HG03175 (cell line): ENCODE measurements at regions not wholly inside any gene's neighbourhood (a gene's known extent, or its start where the extent isn't known, plus 50 kb on each side); places are given as distances from the start of the nearest gene placed in this dataset.
"Not testable (repeated sequence)": the region's sequence is repeated elsewhere in the genome, so short reads cannot be mapped to it uniquely, and the experiment has no call there.

Experiments
- ATAC-seq: cut with Tn5 transposase; IDR thresholded peaks from one replicate; pipeline ENCODE4 v1.9.1; 2021; ENCODE audit warnings: mild to moderate bottlenecking, moderate library complexity; ENCODE audit not compliant: unreplicated experiment

DNA sequence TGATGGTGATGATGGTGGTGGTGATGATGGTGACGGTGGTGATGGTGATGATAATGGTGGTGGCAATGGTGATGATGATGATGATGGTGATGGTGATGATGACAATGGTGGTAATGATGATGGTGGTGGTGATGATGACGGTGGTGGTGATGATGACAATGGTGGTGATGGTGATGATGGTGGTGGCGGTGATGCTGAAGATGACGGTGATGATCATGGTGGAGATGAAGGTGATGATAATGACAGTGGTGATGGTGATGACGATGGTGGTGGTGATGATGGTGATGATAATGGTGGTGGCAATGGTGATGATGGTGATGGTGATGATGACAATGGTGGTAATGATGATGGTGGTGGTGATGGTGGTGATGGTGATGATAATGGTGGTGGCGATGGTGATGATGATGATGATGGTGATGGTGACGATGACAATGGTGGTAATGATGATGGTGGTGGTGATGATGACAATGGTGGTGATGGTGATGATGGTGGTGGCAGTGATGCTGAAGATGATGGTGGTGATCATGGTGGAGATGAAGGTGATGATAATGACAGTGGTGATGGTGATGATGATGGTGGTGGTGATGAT, 283.0 kb downstream of the FOXL1 start:
- ATAC-seq = not testable (repeated sequence)

DNA sequence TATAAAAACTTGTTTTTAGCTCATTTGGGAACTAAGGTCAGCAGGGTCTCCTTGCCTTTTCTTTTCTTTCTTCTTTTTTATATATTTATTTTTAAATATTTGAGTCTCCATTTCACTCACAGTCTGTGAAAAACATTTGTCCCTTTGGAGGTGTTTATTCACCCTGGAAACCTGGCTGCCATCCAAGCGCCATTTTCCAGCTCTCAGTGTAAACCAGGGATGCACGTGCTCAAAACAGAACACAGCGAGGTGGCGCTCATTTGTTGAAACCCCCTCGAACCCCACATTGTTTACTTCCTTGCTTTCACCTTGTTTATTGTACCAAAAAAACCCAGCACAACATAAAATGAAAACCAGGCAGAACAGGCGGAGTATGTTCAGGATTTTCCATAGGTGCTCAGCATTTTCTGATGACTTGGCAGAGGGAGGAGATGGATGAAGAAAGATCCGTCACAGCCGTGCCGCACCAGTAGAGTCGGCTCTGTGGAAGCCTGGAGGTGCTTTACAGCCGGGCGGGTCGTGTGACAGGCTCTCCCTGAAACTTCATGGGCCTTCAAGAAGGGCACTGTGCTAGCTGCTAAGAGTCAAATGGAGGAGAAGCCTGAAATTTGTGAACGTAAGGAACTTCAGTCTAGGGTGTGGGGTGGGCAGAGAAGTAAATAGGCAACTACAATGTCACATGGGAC, 284.4 kb downstream of the FOXL1 start:
- no peak for ATAC-seq

DNA sequence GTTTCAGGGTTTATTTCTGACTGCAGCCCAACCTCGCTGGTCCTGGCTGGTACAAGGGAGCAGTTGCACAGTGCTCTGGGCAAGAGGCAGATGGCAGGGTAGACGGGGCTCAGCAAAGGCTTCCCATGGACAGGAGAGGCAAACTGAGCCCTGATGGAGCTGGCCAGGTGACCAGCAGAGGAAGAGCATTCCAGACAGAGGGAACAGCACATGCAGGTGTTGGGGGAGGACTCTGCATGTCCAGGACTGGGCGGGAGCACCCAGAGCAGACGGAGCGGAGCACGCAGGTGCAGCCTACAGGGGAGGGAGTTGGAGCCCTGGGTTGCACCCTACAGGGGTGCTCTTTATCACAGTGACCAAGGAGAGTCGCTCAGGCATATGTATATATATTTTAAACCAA, 285.3 kb downstream of the FOXL1 start:
- ATAC-seq = no peak

DNA sequence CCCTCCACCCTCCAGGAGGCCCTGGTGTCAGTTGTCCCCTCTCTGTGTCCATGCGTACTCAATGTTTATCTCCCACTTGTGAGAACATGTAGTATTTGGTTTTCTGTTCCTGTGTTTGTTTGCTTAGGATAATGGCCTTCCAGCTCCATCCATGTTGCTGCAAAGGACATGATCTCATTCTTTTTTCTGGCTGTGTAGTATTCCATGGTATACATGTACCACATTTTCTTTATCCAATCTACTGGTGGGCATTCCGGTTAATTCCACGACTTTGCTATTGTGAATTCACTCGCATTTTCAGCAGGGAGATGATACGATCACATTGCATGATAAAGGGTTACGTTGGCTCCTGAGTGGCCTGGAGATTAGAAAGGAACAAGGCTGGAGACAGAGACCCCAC, 286.2 kb downstream of the FOXL1 start:
- no peak for ATAC-seq

DNA sequence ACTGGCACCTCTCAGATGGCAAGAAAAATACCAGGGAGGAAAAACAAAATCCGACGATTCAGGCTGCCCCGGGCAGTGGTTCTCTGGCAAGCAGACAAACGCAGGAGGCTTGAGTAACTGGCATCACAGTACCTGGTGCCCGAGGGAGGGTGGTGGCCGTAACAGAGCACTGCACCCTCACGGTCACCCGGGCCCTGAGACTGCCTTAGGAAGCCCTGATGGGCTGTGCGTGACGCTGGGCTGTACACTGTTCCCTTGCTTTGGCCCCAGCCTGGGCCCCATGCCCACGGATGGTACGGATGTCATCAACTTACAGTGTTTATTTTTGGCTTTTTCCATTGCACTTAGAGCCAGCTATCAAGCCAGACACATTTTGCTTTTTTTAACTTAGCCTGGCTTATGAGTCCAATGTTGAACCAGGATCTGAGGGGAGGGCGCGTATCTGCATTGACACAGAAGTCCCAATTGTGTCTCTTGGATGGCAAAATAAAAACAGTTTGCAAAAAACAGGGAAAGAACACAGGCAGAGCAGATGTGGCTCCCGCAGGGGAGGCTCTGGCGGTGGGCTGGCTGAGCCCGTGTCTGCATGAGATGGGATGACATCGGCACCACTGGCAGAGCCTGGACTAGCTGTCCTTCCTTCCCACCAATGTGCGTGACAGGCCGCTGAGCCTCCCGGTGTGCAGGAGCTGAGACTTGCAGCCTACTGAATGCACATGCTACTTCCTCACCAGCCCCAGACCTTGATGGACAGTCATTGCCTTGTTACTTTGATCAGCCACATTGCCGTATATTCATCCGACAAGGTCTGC, 287.7 kb downstream of the FOXL1 start:
- ATAC-seq = no peak

DNA sequence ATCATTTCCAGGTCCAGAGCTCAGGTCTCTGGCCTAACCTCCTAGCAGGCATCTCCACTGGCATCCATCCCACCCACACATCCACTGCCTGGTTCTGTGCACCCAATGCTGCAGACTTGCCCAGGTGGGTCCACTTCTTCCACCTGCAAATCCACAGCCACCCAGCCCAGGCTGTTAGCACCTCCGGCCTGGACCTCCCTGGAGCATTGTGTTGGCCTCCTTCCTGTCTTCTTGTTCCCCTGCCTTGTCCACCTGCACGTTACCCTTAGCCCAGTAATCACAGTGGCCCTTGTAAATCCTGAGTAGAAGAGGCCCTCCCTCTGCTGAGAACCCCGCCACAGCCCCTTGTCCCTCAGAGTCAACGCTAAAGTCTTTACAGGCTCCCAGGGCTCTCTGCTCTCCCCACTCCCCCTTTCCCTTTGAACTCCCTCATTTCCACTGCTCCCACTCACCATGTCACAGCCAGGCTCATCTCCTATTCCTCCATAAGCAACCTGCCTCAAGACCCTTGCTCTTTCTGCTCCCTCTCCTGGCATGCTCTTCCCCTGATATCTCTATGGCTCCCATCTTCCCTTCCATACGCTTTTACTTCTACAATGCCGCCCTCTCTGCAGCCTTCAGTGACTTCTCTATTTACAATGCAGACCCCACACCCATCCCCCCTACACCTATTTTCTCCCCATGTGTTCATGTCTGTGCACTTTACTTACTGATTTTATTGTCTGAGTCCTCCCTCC, 288.8 kb downstream of the FOXL1 start:
- no peak for ATAC-seq

DNA sequence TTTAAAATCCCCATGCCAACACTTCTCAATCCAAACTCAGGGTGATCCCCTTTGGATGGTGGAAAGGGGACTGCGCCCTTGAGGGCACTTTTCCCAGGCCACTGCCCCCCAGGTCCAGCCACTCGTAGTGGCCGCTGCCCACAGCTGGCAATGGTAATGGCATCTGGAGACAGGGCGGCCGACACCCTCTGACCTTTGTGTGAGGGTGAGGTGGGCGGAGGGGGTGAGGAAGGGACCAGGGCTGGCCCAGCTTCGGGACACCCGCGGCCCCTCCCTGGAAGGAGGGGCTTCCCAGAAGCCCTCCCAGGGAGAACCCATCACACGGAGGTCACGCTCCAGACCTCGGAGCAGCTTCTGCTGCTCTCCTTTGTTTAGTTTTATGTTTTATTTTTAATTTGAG, 289.7 kb downstream of the FOXL1 start:
- ATAC-seq = no peak

DNA sequence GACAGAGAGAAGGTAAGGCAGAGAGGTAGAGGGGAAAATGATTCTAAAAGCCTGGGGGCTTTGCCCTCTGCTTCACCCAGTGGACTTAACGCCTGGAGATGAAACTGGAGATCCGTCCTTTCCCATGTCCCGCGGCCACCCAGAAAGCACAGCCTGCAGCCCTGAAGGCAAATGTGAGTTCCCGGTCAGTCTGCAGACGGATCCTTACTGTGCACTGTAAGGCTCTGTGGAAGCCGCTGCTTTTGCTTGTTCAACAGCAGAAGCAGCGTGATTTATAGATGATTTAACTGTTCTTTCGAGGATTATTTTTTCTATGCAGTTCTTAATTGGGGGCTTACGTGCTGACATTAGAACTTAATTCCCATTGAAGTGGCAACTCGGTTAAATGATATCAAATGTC, 290.4 kb downstream of the FOXL1 start:
- no peak for ATAC-seq

DNA sequence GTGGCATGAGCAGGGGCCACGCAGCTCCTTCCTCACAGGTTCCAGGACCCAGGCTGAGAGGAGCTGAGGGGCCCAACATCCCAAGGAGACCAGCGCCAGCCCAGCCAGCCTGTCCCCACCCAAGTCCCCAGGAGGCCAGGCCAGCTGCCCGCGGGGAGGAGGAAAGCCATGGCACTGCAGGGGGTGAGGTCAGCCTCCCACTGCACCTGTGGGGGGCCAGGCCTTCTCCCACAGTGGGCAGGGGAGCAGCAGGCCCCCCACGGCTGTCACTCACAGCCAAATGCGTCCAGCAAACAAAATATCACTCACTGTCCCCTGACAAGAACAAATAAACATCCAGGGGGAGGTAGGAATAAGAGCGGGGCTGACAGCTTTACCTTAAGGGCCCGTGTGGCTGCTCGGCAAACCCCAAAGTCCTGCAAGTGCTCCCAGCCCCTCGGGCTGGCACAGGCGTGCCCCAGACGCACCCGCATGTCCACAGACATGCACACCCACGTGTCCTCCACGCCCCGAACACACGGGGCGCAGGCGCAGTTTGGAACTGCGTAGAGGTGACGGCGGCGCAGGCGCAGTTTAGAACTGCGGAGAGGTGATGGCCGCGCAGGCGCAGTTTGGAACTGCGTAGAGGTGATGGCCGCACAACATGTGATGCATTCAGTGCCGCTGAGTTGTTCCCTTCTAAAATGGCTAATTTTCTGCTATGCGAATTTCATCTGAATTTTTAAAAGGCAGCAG, 291.1 kb downstream of the FOXL1 start:
- no peak for ATAC-seq

DNA sequence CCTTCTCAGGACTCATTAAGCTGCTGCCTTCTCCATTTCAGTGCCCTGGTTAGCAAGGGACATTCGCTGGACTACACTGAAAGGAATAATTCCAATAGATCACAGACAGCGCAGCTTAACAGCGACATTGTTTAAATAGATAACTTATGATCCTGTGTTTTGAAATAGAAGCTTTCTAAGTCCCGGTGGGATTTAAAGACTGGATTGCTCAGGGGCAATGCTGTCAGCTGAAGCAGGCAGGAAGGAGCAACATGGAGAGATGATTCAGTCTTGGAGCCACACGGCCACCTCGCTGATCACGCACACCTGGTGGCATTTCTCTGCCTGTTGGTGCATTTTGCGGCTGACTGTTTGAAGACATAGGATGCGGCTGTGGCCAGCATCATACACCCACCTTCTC, 292.0 kb downstream of the FOXL1 start:
- ATAC-seq = no peak

DNA sequence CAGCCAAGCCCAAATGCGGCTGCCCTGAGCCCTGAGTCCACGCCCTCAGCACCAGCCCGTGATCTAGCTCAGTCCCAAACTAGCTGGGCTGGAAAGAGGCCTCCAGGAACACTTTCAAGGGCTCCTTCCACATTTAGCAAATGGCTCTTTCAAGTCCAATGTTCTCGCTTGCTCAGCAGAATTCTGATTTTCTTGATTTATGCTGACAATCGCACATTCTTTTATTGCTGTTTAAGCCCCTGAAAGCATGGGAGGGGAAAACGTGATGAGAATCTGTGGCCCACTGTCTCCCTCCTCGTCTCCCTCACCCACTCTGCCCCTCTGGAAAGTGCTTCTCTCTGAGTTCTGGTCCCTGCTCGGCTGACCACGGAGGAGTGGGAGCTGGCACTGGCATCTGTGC, 293.8 kb downstream of the FOXL1 start:
- no peak for ATAC-seq

DNA sequence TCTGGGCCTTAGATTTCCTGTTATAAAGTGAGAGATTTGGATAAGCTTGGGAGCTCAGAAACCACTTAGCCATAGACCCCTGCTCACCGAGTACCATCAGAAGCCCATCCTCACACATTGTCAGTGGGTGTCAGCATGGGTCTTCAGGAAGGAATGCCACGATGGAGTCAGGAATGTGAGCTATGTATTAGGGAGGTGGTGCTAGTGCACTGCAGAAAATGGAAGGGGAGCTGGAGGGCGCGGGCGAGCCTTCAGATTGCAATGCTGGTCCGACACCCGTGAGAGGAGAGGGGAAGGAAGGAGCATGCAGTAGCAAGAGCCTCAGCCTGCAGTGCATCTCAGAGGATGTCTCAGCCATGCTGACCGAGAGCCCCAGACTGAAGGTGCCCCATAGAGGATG, 294.5 kb downstream of the FOXL1 start:
- no peak for ATAC-seq

DNA sequence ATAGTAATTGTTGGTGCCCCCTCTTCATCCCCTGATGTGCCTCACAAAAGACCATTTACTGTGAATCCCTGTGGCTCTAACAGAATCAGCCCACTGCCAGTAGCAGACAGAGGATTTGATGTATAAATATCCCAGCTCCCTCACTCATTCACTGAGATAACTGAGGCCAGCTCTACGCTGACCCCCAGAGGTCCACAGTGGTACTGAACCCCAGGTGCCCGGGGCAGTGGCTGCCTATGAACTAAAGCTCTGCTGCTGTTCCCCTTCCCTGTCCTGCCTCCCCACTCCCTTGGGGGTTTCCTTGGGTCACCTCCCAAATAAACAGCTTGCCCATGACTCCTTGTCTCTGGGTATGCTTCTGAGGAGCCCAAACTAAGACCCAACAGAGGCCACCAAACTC, 295.8 kb downstream of the FOXL1 start:
- no peak for ATAC-seq

DNA sequence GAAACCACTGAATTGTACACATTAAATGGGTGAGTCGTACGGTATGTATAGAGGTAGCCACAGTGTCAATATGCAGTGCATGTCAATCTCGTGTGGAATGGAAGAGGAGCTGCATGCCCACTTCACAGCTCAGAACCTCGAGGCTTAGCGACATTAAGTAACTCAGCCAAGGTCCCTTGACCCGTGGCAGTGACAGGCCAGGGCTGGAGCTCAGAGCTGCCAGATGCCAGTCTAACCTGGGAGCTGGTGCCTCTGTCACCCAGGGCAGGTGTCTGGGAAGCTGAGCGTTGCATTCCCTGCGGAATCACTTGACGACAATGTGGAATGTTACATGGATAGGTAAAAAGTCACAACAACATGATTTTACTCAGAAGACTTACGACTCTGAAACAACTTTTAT, 298.1 kb downstream of the FOXL1 start:
- no peak for ATAC-seq

DNA sequence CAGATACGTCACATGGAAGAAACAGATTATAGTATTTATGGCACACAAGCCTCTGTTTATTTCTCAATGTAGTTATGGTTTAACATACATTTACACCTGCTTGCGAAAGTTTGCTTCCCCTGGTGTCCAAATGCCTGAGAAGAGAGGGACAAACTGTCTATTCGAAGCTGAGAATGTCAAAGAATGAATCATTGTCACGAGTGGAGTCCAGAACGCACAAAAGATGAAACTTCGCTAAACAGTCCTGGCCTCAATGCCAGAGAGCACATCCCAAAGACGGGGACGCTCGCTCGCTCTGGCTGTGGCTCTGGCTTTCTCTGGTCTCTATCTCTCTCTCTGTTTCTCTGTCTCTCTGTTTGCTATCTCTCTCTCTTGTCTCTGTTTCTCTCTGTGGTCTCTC, 298.8 kb downstream of the FOXL1 start:
- ATAC-seq = no peak

DNA sequence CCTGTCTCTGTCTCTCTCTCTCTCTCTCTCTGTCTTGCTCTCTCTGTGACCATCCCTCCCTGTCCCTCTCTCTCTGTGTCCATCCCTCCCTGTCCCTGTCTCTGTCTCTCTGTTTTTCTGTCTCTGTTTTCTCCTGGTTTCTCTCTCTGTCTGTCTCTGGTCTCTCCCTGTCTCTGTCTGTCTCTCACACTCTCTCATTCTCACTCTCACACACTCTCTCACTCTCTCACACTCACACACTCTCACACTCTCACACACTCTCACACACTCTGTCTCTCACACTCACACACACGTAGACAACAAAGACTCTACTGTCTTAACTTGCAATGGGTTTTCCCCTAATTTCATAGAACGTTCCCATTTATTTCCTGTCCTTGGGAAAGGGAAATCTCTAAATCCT, 299.5 kb downstream of the FOXL1 start:
- no peak for ATAC-seq

DNA sequence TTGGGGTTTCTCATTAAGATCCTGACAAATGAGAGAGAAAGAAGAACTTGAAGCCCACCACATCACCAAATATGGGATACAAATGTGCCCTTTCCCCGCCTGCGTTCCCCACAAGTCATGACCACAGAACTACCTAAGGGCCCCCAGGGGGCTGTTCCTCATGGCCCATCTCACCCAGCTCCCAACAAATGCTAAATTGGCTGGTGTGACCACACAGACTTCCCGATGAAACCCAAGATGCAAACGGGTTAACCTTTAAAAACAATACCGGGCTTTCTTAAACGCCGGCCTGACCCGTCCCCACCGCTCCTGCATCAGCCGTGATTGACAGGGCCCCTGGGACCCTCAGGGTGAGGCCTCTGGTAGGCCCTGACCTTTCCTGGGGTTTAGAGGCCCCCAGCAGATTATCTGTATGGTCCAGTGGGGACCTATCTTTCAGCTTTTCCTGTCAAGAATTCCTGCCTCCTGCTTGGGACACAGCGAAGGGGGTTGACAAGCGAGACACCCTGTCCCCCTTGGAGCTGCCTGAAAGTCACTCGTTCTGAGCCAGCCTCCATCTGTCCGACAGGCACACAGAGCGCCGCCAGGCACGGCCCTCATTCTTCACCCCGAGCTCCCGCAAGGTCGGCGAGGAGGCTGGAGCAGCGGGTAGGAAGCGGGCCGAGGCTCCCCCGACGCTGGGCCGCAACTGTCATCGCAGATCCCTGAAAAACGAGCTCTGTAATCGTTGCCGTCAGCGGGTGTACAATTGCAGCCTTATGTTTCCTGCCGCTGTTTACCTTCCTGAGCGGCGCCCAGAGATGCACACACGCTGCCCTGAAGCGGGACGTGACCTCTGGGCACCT, 300.1 kb downstream of the FOXL1 start:
- no peak for ATAC-seq

DNA sequence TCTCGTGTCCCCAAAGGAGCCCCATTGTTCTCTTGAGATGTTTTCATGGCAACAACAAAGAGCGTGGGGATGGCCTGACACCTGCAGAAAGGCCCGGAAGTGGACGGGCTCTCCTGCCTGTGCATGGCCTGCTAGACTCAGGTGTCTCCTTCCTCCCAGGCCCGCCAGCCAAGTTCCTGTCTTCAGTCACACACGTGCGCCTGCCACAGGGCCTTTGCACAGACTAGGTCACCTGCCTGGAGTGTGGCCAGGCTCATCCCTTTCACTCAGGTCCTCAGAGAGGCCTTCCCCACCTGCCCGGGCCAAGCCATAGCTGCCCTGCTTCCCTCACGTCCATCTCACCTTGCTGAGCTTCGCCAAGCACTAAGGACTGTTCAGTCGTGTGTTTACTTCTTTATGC, 300.9 kb downstream of the FOXL1 start:
- no peak for ATAC-seq

DNA sequence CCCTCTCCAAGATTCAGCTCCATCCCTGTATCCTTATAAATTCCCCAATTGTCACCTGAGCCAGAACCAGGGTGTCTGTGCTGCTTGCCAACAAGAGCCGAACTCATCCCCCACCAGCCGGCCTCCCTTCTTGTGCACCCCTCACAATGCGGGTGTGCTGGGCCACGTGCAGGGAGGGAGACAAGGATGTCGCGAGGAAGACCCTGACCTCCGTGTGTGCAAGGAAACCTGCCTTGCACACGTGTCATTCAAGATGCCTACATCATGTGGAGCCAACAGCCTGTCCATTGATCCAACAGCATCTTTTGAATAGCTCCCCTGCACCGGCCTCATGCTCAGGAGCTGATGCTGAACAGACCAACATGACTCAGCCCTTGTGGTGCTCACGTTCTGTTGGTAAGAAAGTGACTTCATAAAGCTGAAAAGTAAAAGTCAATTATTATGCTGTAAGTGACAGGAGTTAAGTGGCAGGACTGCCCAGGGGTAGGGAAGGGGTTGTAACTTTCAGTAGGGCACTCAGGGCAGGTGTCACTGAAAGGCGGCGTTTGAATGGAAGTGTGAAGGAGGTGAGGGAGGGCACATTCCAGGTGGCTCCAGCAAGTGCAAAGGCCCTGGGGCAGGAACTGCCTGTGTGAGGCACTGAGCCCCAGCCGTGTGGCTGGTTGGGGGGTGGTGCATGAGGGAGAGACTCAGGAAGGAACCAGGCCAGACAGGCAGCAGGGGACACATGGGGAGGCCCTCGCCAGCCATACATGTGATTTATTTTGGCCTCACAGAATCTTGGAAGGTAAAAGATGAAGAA, 302.2 kb downstream of the FOXL1 start:
- ATAC-seq = no peak
